Cardiac fibroblast (primary cell): ENCODE measurements at regions not wholly inside any gene's neighbourhood (a gene's known extent, or its start where the extent isn't known, plus 50 kb on each side); places are given as distances from the start of the nearest gene placed in this dataset.
A peak's percentile ranks its signal among the peaks of the same experiment; 100 is the strongest.
"Not testable (repeated sequence)": the region's sequence is repeated elsewhere in the genome, so short reads cannot be mapped to it uniquely, and the experiment has no call there.

Experiments
- DNase-seq, 2 donors: peaks; one replicate each; pipeline versions ENCODE4 v3.0.0 to v3.0.0-alpha.2; 2010; ENCODE audit warnings: low read depth in 2 of 2
- H3K4me3 ChIP-seq, 2 donors: replicated peaks in 1 of 2; 1 replicate in 1 of 2; 2 replicates in 1 of 2; pipeline ENCODE4 v1.5.1; 2011; ENCODE audit warnings: low read depth in 2 of 2, low read length in 2 of 2, mild to moderate bottlenecking in 2 of 2, moderate library complexity in 1 of 2
- CTCF ChIP-seq: IDR thresholded peaks from one replicate; pipeline ENCODE4 v1.5.1; 2011; ENCODE audit warnings: low read depth, mild to moderate bottlenecking, low read length, inconsistent platforms

DNA sequence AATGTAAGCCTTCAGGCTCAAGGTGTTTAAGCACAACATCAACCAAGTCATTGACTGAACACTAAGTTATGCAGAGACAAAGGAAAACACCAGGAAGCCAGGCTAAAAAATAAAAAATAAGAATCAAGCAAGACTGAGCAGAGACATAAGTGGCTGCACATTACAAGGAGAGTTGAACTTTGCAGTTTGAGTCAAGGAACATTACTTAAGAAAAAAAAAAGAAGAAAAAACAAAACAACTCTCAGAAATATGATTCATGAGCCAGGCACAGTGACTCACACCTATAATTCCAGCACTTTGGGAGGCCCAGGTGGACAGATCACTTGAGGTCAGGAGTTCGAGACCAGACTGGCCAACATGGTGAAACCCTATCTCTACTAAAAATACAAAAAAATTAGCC lies 168.1 kb downstream of the C16orf95 start:
- TF ChIP-seq CTCF: no peak
- peak in 1 of 2 donors; percentile 82 for DNase-seq
- no peak overlapping the region for H3K4me3 ChIP-seq

DNA sequence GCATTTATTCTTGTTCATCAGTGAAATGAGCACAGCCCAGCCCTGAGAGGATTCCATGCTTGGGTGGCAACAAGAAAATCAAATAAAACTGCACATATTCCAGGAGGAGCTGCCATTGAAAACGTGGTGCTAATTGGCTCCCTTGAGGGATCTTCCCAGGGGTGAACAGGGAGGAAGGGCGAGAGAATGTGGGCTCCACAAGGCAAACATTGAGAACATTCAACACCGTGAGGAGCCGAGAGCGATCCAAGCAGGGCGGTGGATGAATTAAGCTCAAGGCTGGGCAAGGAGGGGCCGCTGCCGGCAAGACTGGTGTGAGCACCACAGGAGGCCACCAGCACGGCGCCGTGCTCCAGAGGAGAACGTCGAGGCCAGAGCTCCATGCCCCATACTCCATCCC lies 166.9 kb downstream of the C16orf95 start:
- no peak for DNase-seq
- no peak for TF ChIP-seq CTCF
- H3K4me3 ChIP-seq: no peak overlapping the region

DNA sequence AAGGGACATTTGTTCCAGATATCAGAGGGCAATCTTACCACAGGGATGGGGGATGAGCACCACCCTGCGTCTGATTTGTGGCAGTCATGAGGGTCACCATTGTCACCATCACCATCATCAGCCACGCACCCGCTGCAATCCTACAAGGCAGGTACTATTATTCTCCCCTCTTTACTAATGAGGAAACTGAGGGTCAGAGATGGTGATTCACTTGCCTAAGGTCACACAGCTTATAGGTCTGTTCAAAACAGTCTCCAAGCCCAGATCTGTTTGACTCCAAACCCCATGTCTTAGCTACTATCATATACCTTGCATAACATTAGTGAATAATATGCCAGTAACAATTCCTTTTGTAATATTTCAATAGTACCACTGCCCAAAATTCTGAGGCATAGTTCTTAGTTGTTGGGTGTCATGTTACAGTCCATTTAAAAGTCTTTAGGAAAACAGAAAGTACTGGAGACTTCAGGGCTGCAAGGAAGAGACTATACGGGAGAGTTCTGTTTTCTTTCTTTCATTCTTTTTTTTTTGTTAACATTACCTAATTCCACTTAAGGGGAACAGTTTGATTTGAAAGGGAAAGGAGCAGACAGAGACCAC lies 166.4 kb downstream of the C16orf95 start:
- TF ChIP-seq CTCF: no peak
- no peak overlapping the region for H3K4me3 ChIP-seq
- DNase-seq: peak; percentile 26 to 27

- no peak overlapping the region for H3K4me3 ChIP-seq
- no peak for TF ChIP-seq CTCF
- no peak for DNase-seq
Observed at GRCh38 chr16:87152221-87152755, 164.9 kb downstream of the C16orf95 start.

DNA sequence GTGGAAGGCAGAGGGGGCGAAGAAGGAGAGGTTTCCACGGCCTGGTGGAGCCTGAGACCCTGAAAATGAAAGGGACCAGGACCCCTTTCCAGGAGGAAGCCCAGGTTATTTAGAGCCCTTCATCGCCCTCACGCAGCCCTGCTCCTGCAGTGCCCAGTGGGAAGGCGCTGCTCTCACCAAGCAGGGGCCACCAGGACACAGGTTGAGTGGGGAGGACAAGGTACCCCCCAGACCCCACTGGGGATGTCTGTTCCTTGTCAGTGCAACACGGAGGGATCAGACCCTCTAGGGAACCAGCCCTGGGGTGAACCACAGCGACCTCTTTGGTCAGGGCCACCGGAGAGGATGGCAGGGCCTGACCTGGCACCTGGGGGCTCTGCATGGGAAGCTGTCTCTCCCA lies 163.9 kb downstream of the C16orf95 start:
- H3K4me3 ChIP-seq: no peak overlapping the region
- TF ChIP-seq CTCF: no peak
- DNase-seq: no peak

- DNase-seq: not testable (repeated sequence)
Observed at GRCh38 chr16:87155315-87155714, 161.9 kb downstream of the C16orf95 start.

DNA sequence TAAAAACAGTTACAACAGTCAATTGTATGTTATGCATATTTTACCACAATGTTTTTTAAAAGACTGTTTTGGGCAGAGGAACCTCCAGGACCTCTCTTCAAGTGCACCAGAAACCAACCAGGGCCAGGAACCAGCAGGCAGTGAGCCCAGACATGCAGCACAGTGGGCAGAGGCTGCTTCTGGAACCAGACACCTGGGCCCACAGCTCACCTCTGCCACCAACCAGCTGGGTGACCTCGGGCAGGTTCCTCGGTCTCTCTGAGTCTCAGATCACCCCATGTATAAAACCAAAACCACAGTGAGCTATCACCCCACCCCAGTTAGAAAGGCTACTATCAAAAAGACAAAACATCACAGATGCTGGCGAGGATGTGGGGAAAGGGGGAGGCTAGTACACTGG lies 161.0 kb downstream of the C16orf95 start:
- no peak for TF ChIP-seq CTCF
- DNase-seq: no peak
- H3K4me3 ChIP-seq: no peak overlapping the region

More at GRCh38 chr16:87155315-87155714, 161.9 kb downstream of the C16orf95 start:
- not testable (repeated sequence) for H3K4me3 ChIP-seq
